ENCODE measurements at regions not wholly inside any gene's neighbourhood (a gene's known extent, or its start where the extent isn't known, plus 50 kb on each side); places are given as distances from the start of the nearest gene placed in this dataset.

DNA sequence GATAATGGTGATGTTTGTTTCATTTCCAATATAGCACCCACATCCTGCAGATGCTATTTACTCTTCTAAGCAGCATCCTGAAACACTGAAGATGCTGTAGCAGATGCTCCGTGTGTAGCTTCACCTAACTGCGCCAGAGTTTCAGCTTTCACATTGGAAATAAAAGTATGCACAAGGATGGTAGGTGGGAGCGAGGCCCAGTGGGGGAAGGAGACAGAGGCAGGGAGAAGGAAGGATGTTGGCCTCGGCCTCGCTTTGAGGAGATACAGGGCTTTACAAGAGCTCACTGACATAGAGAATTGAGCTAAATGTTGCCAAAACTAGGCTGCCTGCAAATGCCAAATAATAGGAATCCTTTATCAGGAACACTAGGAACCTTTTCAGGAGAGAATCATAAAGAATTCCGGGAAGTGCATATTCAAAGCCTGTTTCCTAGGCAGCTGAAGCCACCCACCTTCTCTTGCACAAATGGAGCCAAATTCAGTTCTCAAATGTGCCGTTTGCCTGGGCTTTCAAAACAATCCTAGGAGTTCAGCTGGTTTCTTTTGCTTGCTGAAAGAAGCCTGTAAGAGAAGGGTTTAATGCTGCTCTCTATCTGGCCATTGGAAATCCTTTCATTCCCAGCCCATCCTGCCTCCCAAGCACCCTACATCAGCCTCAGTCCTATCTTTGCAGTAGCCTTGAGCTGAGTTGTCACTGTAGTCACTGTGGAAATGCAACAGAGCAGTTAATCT, 135.4 kb upstream of the ATP1B1 start:
- H3K27ac ChIP-seq (ENCODE audit: low read depth, low read length), result no peak overlapping the region
- H3K36me3 ChIP-seq (ENCODE audit: insufficient read depth, low read length), result no peaks in the 10 kb centered on the region
- no peaks in the 10 kb centered on the region for H3K9me3 ChIP-seq (ENCODE audit: low read length)
- peaks cover 12% of the 10 kb centered on the region for H3K4me1 ChIP-seq (ENCODE audit: insufficient read depth, low read length)
- H3K9ac ChIP-seq (ENCODE audit: low read length), result no peak overlapping the region
- no peaks in the 10 kb centered on the region for H3K27me3 ChIP-seq (ENCODE audit: control insufficient read depth in 1 of 2, insufficient read depth in 2 of 2, low read length in 2 of 2)
- no peak overlapping the region for H3K4me3 ChIP-seq (ENCODE audit: low read depth in 1 of 2, low read length in 2 of 2)

DNA sequence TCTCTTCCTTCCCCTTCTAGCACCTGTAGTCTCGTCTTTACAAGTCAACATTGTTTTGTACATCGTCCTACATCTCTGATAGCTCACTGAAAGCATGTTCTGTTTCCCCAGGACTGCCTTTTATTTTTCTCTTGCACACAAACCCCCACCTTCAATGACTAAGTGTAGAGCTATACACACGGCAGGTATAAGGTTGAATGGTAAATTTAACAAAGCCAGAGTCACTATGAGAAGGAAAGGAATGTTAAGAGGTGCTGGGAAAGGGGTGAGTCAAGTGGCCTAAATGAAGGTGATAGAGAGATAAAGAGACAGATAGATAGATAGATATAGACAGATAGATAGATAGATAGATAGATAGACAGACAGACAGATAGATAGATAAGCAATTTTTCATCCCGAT, 134.3 kb upstream of the ATP1B1 start:
- no peaks in the 10 kb centered on the region for H3K27me3 ChIP-seq (ENCODE audit: control insufficient read depth in 1 of 2, insufficient read depth in 2 of 2, low read length in 2 of 2)
- H3K9me3 ChIP-seq (ENCODE audit: low read length), result no peaks in the 10 kb centered on the region
- no peak overlapping the region for H3K4me3 ChIP-seq (ENCODE audit: low read depth in 1 of 2, low read length in 2 of 2)
- peaks cover 12% of the 10 kb centered on the region for H3K4me1 ChIP-seq (ENCODE audit: insufficient read depth, low read length)
- no peak overlapping the region for H3K9ac ChIP-seq (ENCODE audit: low read length)
- no peaks in the 10 kb centered on the region for H3K36me3 ChIP-seq (ENCODE audit: insufficient read depth, low read length)
- H3K27ac ChIP-seq (ENCODE audit: low read depth, low read length), result no peak overlapping the region

DNA sequence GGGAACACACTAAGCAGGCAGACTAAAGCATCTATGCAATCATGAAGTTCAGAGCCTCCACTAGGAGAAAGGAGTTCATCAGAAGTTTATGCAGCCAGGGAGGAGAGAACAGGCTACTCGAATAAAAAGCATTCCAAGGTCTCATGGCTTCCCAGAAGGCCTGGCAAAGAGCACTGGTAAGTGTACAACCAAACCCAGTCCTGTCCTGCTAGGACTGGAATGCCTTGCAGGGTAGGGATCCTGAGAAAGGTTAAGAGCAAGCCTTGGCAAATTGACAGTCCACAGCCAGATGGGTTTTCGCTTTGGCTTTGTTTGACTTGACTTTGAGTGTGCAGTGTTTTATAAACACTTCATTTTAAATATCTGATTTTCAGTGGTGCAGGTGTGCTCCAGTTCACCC, 133.6 kb upstream of the ATP1B1 start:
- Histone ChIP-seq H3K9me3 (ENCODE audit: low read length) (no peaks in the 10 kb centered on the region), H3K4me3 (ENCODE audit: low read depth in 1 of 2, low read length in 2 of 2) (no peak overlapping the region), H3K27ac (ENCODE audit: low read depth, low read length) (no peak overlapping the region), H3K4me1 (ENCODE audit: insufficient read depth, low read length) (peaks cover 12% of the 10 kb centered on the region), H3K36me3 (ENCODE audit: insufficient read depth, low read length) (no peaks in the 10 kb centered on the region), H3K27me3 (ENCODE audit: control insufficient read depth in 1 of 2, insufficient read depth in 2 of 2, low read length in 2 of 2) (no peaks in the 10 kb centered on the region), H3K9ac (ENCODE audit: low read length) (no peak overlapping the region)

DNA sequence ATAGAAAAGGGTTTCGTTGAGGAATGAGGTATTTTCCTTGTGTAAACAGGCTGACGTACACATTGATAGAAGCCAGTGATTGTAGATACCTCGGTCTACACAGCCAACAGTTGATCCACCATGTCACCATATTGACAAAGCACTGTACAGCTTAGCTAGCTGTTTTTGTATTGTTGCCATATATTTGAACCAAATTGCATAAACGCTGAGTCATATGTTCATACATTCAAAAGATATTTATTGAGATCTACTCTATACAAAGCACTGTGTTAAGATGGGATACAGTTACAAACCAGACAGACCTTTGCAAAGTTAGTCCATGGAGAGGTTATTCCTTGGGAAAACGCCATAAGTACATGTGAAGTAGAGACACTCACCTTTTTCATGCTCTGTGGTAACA, 132.4 kb upstream of the ATP1B1 start:
- Histone ChIP-seq H3K4me1 (ENCODE audit: insufficient read depth, low read length) (peaks cover 12% of the 10 kb centered on the region), H3K4me3 (ENCODE audit: low read depth in 1 of 2, low read length in 2 of 2) (no peak overlapping the region), H3K9me3 (ENCODE audit: low read length) (no peaks in the 10 kb centered on the region), H3K27ac (ENCODE audit: low read depth, low read length) (no peak overlapping the region), H3K9ac (ENCODE audit: low read length) (no peak overlapping the region), H3K27me3 (ENCODE audit: control insufficient read depth in 1 of 2, insufficient read depth in 2 of 2, low read length in 2 of 2) (no peaks in the 10 kb centered on the region), H3K36me3 (ENCODE audit: insufficient read depth, low read length) (no peaks in the 10 kb centered on the region)

DNA sequence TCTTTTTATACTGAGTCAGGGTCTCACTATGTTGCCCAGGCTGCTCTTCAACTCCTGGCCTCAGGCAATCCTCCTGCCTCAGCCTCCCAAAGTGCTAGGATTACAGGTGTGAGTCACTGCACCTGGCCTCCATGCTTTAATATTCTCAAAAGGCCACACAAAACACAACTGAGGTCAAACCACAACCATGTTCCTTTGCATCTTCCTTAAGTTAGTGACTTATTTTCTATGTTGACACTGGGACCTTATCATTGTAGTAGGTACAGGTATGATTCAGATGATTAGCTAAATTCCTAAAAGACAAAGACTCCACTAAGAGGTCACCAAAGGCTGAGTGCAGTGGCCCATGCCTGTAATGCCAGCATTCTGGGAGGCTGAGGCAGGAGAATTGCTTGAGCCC, 131.9 kb upstream of the ATP1B1 start:
- Histone ChIP-seq H3K4me1 (ENCODE audit: insufficient read depth, low read length) (peaks cover 12% of the 10 kb centered on the region), H3K27ac (ENCODE audit: low read depth, low read length) (no peak overlapping the region), H3K36me3 (ENCODE audit: insufficient read depth, low read length) (no peaks in the 10 kb centered on the region), H3K9me3 (ENCODE audit: low read length) (no peaks in the 10 kb centered on the region), H3K4me3 (ENCODE audit: low read depth in 1 of 2, low read length in 2 of 2) (no peak overlapping the region), H3K27me3 (ENCODE audit: control insufficient read depth in 1 of 2, insufficient read depth in 2 of 2, low read length in 2 of 2) (no peaks in the 10 kb centered on the region), H3K9ac (ENCODE audit: low read length) (no peak overlapping the region)

DNA sequence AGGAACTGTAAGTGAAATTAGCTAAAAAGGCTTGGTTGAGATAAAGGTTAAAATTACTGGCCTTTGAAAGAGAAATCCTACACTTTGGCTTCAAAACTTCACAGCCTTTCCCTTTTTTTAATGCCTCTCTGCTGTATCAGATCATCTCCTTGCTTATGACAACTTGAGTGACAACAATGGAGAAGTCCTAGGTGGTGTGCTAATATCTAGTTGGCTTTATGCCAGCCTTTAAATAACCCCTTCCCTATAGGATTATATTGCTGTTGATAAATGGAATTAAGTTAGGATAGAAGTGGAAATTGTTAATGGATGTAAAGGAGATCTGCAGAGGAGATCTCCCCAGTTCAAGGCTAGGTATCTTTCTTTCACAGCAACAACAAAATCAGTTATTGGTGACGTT, 130.2 kb upstream of the ATP1B1 start:
- no peaks in the 10 kb centered on the region for H3K36me3 ChIP-seq (ENCODE audit: insufficient read depth, low read length)
- H3K27ac ChIP-seq (ENCODE audit: low read depth, low read length), result no peak overlapping the region
- H3K9me3 ChIP-seq (ENCODE audit: low read length), result no peaks in the 10 kb centered on the region
- H3K4me3 ChIP-seq (ENCODE audit: low read depth in 1 of 2, low read length in 2 of 2), result no peak overlapping the region
- peaks cover 12% of the 10 kb centered on the region for H3K4me1 ChIP-seq (ENCODE audit: insufficient read depth, low read length)
- no peak overlapping the region for H3K9ac ChIP-seq (ENCODE audit: low read length)
- no peaks in the 10 kb centered on the region for H3K27me3 ChIP-seq (ENCODE audit: control insufficient read depth in 1 of 2, insufficient read depth in 2 of 2, low read length in 2 of 2)

DNA sequence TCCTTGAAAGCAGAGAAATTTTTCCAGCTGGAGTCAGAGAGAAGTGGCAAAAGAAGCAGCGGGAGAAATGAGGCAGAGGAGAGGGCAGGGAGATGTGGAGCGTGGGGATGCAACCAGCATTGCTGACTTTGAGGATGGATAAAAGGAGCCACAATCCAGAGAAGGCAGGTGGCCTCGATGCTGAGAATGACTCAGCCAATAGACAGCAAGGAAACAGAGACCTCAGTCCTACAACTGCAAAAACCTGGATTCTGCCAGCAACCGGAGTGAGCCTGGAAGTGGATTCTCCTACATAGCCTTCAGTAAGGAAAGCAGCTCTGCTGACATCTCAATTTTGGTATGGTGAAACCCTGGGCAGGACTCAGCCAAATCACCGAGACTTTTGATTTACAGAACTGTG, 128.9 kb upstream of the ATP1B1 start:
- no peak overlapping the region for H3K4me3 ChIP-seq (ENCODE audit: low read depth in 1 of 2, low read length in 2 of 2)
- no peaks in the 10 kb centered on the region for H3K27me3 ChIP-seq (ENCODE audit: control insufficient read depth in 1 of 2, insufficient read depth in 2 of 2, low read length in 2 of 2)
- no peaks in the 10 kb centered on the region for H3K9me3 ChIP-seq (ENCODE audit: low read length)
- no peak overlapping the region for H3K9ac ChIP-seq (ENCODE audit: low read length)
- no peaks in the 10 kb centered on the region for H3K36me3 ChIP-seq (ENCODE audit: insufficient read depth, low read length)
- peaks cover 8% of the 10 kb centered on the region for H3K4me1 ChIP-seq (ENCODE audit: insufficient read depth, low read length)
- H3K27ac ChIP-seq (ENCODE audit: low read depth, low read length), result no peak overlapping the region

DNA sequence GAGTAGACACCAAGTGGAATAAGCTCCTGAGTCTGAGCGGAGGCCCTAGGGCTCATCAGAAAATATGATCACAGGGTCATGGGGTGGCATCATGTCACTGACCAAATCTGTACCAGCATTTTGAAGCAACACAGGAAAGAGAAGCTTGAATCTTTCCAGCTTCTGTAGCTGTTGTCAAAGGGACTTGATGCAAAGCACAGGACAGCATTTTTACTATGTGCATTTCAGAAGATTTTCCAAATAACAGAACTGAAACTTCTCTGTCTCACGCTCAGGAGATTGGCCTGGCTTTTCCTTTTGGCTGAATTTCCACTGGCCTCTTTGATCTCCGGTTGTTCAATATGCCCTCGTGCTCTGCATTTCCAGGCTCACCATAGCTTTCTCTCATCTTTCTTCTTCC, 127.2 kb upstream of the ATP1B1 start:
- no peaks in the 10 kb centered on the region for H3K36me3 ChIP-seq (ENCODE audit: insufficient read depth, low read length)
- no peak overlapping the region for H3K9ac ChIP-seq (ENCODE audit: low read length)
- H3K4me1 ChIP-seq (ENCODE audit: insufficient read depth, low read length), result no peaks in the 10 kb centered on the region
- no peak overlapping the region for H3K27ac ChIP-seq (ENCODE audit: low read depth, low read length)
- H3K4me3 ChIP-seq (ENCODE audit: low read depth in 1 of 2, low read length in 2 of 2), result no peak overlapping the region
- H3K9me3 ChIP-seq (ENCODE audit: low read length), result no peaks in the 10 kb centered on the region
- no peaks in the 10 kb centered on the region for H3K27me3 ChIP-seq (ENCODE audit: control insufficient read depth in 1 of 2, insufficient read depth in 2 of 2, low read length in 2 of 2)

DNA sequence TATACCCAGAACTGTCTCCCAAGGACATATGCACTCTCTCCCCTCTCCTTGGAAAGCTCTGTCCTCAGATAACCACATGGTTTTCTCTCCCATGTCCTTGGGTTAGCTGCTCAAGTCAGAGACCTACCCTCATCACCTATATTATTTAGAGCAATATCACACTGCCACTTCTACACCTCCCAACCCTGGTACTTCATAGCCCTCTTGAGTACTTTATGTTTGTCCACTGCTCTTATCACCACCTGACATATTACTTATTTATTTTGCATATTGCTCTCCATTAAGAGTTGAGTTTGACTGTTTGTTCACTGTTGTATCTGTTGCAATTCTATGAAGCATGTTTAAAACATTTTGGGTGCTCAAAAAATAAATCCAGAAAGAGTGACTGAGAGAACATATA, 126.3 kb upstream of the ATP1B1 start:
- no peak overlapping the region for H3K9ac ChIP-seq (ENCODE audit: low read length)
- H3K9me3 ChIP-seq (ENCODE audit: low read length), result no peaks in the 10 kb centered on the region
- H3K4me3 ChIP-seq (ENCODE audit: low read depth in 1 of 2, low read length in 2 of 2), result no peak overlapping the region
- H3K27ac ChIP-seq (ENCODE audit: low read depth, low read length), result no peak overlapping the region
- no peaks in the 10 kb centered on the region for H3K4me1 ChIP-seq (ENCODE audit: insufficient read depth, low read length)
- H3K27me3 ChIP-seq (ENCODE audit: control insufficient read depth in 1 of 2, insufficient read depth in 2 of 2, low read length in 2 of 2), result no peaks in the 10 kb centered on the region
- no peaks in the 10 kb centered on the region for H3K36me3 ChIP-seq (ENCODE audit: insufficient read depth, low read length)

DNA sequence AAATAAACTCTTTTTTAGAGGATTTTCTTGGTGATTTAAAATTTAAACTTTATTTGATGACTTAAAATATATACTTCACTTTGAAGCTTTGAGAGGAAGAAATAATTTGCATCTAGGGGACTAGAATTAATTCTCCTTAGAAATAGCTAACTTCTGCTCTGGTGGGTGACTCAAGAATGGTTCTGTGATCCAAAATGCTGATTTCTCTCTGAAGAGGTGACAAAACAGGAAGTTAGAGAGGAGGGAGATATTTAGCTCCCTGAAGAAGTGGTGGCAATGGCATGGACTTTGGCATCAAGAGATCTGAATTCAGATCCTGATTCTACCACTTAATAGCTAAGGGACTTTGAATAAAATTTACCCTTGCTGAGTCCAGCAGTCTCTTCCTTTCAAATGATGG, 125.8 kb upstream of the ATP1B1 start:
- Histone ChIP-seq H3K36me3 (ENCODE audit: insufficient read depth, low read length) (no peaks in the 10 kb centered on the region), H3K9ac (ENCODE audit: low read length) (no peak overlapping the region), H3K4me3 (ENCODE audit: low read depth in 1 of 2, low read length in 2 of 2) (no peak overlapping the region), H3K27me3 (ENCODE audit: control insufficient read depth in 1 of 2, insufficient read depth in 2 of 2, low read length in 2 of 2) (no peaks in the 10 kb centered on the region), H3K4me1 (ENCODE audit: insufficient read depth, low read length) (no peaks in the 10 kb centered on the region), H3K9me3 (ENCODE audit: low read length) (no peaks in the 10 kb centered on the region), H3K27ac (ENCODE audit: low read depth, low read length) (no peak overlapping the region)

DNA sequence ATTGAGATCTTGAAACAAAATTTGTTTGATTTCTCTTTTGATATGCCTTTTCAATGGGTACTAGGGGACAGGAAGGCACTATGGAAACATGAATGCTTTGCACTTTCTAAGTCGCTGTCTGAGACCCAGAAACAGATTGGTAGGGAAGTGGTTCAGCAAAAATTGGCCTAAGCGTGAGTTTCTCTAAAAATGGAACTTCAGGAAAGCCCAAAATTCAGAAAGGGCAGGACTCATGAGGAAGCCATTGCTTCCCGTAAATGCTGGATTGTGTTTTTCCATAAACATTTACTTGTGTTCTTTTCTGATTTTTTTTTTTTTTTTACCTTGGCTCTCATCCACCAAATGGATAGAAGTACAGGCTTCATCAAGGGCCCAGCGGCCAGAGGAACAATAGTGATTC, 123.7 kb upstream of the ATP1B1 start:
- H3K9ac ChIP-seq (ENCODE audit: low read length), result no peak overlapping the region
- H3K4me1 ChIP-seq (ENCODE audit: insufficient read depth, low read length), result no peaks in the 10 kb centered on the region
- no peaks in the 10 kb centered on the region for H3K27me3 ChIP-seq (ENCODE audit: control insufficient read depth in 1 of 2, insufficient read depth in 2 of 2, low read length in 2 of 2)
- H3K9me3 ChIP-seq (ENCODE audit: low read length), result no peaks in the 10 kb centered on the region
- no peaks in the 10 kb centered on the region for H3K36me3 ChIP-seq (ENCODE audit: insufficient read depth, low read length)
- no peak overlapping the region for H3K4me3 ChIP-seq (ENCODE audit: low read depth in 1 of 2, low read length in 2 of 2)
- no peak overlapping the region for H3K27ac ChIP-seq (ENCODE audit: low read depth, low read length)

DNA sequence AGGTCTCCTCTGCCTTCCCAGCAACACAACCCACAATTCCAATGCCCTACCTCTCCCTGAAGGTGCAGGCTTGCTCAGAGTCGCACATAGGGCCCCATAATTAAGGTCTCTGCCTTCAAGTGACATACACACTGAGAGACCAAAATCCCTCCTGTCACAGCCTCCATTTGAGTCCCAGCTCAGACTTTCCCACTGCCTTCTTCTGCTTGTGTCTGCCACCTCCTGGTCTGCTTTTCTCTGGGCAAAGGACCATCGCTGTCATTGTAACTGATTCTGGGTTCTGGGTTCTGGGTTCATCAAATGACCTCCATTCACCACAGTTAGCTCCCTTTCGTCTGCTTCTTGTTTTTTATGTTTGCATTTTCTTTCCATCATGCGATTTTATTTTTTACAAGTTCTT, 119.2 kb upstream of the ATP1B1 start:
- H3K4me1 ChIP-seq (ENCODE audit: insufficient read depth, low read length), result no peaks in the 10 kb centered on the region
- H3K9ac ChIP-seq (ENCODE audit: low read length), result no peak overlapping the region
- no peak overlapping the region for H3K27ac ChIP-seq (ENCODE audit: low read depth, low read length)
- no peaks in the 10 kb centered on the region for H3K36me3 ChIP-seq (ENCODE audit: insufficient read depth, low read length)
- no peaks in the 10 kb centered on the region for H3K9me3 ChIP-seq (ENCODE audit: low read length)
- no peak overlapping the region for H3K4me3 ChIP-seq (ENCODE audit: low read depth in 1 of 2, low read length in 2 of 2)
- H3K27me3 ChIP-seq (ENCODE audit: control insufficient read depth in 1 of 2, insufficient read depth in 2 of 2, low read length in 2 of 2), result no peaks in the 10 kb centered on the region
